HCT116 (cell line): ENCODE measurements at regions not wholly inside any gene's neighbourhood (a gene's known extent, or its start where the extent isn't known, plus 50 kb on each side); places are given as distances from the start of the nearest gene placed in this dataset.

Experiments
- ATAC-seq: fragments of 200-7000 bp; cut with Tn5 transposase; 2 replicates; pipeline ENCODE4 v1.9.1; 2020; ENCODE audit warnings: mild to moderate bottlenecking, moderate library complexity
- BruUV-seq: library from RNA; stranded (reverse); fragments of 400-500 nt; replicated peaks from 2 replicates; lab custom pipeline; 2021; lab: Mats Ljungman, UMichigan
- CTCF ChIA-PET: fragments of 300-600 bp; sonication (Branson Sonifier 250); formaldehyde crosslinking; loops from one replicate; lab custom pipeline; 2021; ENCODE audit warnings: antibody characterized with exemption; lab: Charles Lee
- POLR2A ChIA-PET: fragments of 300-600, 350-600 bp; sonication (Branson Sonifier 250); formaldehyde crosslinking; loops from one replicate; lab custom pipeline; 2021; ENCODE audit warnings: antibody characterized with exemption; lab: Charles Lee
- RAD21 ChIA-PET, 2 experiments: fragments of 300-600 bp; sonication (Branson Sonifier 250); formaldehyde crosslinking; loops; one replicate each; lab custom pipeline; 2023; ENCODE audit warnings: low total read pairs in 2 of 2; ENCODE audit not compliant: uncharacterized antibody in 2 of 2, unreplicated experiment in 2 of 2, low non-redundant PET in 1 of 2; lab: Charles Lee
- DNase-seq: peaks from one replicate; pipeline ENCODE4 v3.0.0-alpha.2; 2010; ENCODE audit warnings: low read depth, low spot score
- H2AFZ ChIP-seq: fragments of 200-600 bp; shearing (Covaris generic), sonication (generic); 2 replicates; pipeline ENCODE4 v1.6.1; 2017; ENCODE audit warnings: low read depth, mixed run types, mixed read lengths, antibody characterized with exemption, low read length; ENCODE audit not compliant: poor library complexity, severe bottlenecking
- H3K27ac ChIP-seq: 2 replicates; pipeline ENCODE4 v1.5.1; 2012; ENCODE audit warnings: low read depth, low read length
- H3K27me3 ChIP-seq: fragments of 200-600 bp; sonication (generic); 2 replicates; pipeline ENCODE4 v1.6.1; 2016; ENCODE audit warnings: mixed run types, low read length, mixed read lengths; ENCODE audit not compliant: insufficient read depth
- H3K36me3 ChIP-seq, 2 experiments: fragments of 200-500 bp in 1 of 2; fragments of 200-600 bp in 1 of 2; sonication (Bioruptor generic) in 1 of 2; sonication (generic) in 1 of 2; 2 replicates each; pipeline versions ENCODE4 v1.5.1 to v1.6.1; 2014 to 2016; ENCODE audit warnings: low read length in 2 of 2, inconsistent platforms in 1 of 2, mixed read lengths in 1 of 2, mixed run types in 1 of 2; ENCODE audit not compliant: insufficient read depth in 2 of 2, control insufficient read depth in 1 of 2
- H3K4me1 ChIP-seq, 2 experiments: fragments of 200-600 bp in 1 of 2; sonication (generic) in 1 of 2; 2 replicates each; pipeline versions ENCODE4 v1.5.1 to v1.6.1; 2012 to 2017; ENCODE audit warnings: low read length in 2 of 2, inconsistent platforms in 1 of 2, mild to moderate bottlenecking in 1 of 2, mixed read lengths in 1 of 2, mixed run types in 1 of 2, moderate library complexity in 1 of 2; ENCODE audit not compliant: insufficient read depth in 2 of 2, control insufficient read depth in 1 of 2
- H3K4me2 ChIP-seq: fragments of 200-600 bp; sonication (generic); 2 replicates; pipeline ENCODE4 v1.6.1; 2017; ENCODE audit warnings: mixed run types, low read length, mixed read lengths
- H3K4me3 ChIP-seq, 2 experiments: fragments of 200-600 bp in 1 of 2; sonication (generic) in 1 of 2; replicated peaks in 1 of 2; 2 replicates each; pipeline ENCODE4 v1.5.1; 2011 to 2016; ENCODE audit warnings: low read length in 2 of 2, control low read depth in 1 of 2, low read depth in 1 of 2, mild to moderate bottlenecking in 1 of 2, mixed read lengths in 1 of 2, mixed run types in 1 of 2
- H3K79me2 ChIP-seq: fragments of 200-600 bp; sonication (generic); 2 replicates; pipeline ENCODE4 v1.6.1; 2017; ENCODE audit warnings: mild to moderate bottlenecking, mixed run types, low read length, moderate library complexity, mixed read lengths; ENCODE audit not compliant: insufficient read depth
- H3K9ac ChIP-seq: fragments of 200-600 bp; sonication (generic); 2 replicates; pipeline ENCODE4 v1.6.1; 2016; ENCODE audit warnings: low read length, mixed read lengths
- H3K9me2 ChIP-seq: fragments of 200-600 bp; sonication (generic), shearing (Covaris generic); 2 replicates; pipeline ENCODE4 v1.6.1; 2017; ENCODE audit warnings: mixed run types, mild to moderate bottlenecking, moderate library complexity; ENCODE audit not compliant: insufficient read depth
- H3K9me3 ChIP-seq, 2 experiments: fragments of 200-500 bp in 1 of 2; fragments of 200-600 bp in 1 of 2; sonication (Bioruptor generic) in 1 of 2; sonication (generic) in 1 of 2; 2 replicates each; pipeline ENCODE4 v1.6.1; 2014 to 2017; ENCODE audit warnings: low read length in 2 of 2, mixed read lengths in 2 of 2, inconsistent platforms in 1 of 2, low read depth in 1 of 2, mild to moderate bottlenecking in 1 of 2, mixed run types in 1 of 2, moderate library complexity in 1 of 2; ENCODE audit not compliant: control insufficient read depth in 1 of 2, insufficient read depth in 1 of 2
- H4K20me1 ChIP-seq: fragments of 200-600 bp; sonication (generic), shearing (Covaris generic); 2 replicates; pipeline ENCODE4 v1.6.1; 2017; ENCODE audit warnings: mixed run types, mild to moderate bottlenecking, moderate library complexity; ENCODE audit not compliant: insufficient read depth
- ATF3 ChIP-seq: IDR thresholded peaks from 2 replicates; pipeline ENCODE4 v1.6.1; 2012
- CBX3 ChIP-seq: IDR thresholded peaks from 2 replicates; pipeline ENCODE4 v1.6.1; 2012; ENCODE audit warnings: low read depth
- EZH2phosphoT487 ChIP-seq: fragments of 200-600 bp; IDR thresholded peaks from 2 replicates; pipeline ENCODE4 v1.6.1; 2018; ENCODE audit warnings: antibody characterized with exemption, borderline replicate concordance
- FOSL1 ChIP-seq: IDR thresholded peaks from 2 replicates; pipeline ENCODE4 v1.6.1; 2012; ENCODE audit warnings: low read depth
- POLR2A ChIP-seq: IDR thresholded peaks from 2 replicates; pipeline ENCODE4 v1.7.0; 2011; ENCODE audit warnings: borderline replicate concordance; ENCODE audit not compliant: insufficient read depth, insufficient read length; ENCODE audit errors: extremely low read depth
- RAD21 ChIP-seq: IDR thresholded peaks from 2 replicates; pipeline ENCODE4 v1.6.1; 2012; ENCODE audit warnings: low read depth, mild to moderate bottlenecking
- SP1 ChIP-seq: IDR thresholded peaks from 2 replicates; pipeline ENCODE4 v1.6.1; 2012; ENCODE audit warnings: low read depth
- SRF ChIP-seq: IDR thresholded peaks from 2 replicates; pipeline ENCODE4 v1.6.1; 2012; ENCODE audit warnings: low read depth
- YY1 ChIP-seq: IDR thresholded peaks from 2 replicates; pipeline ENCODE4 v1.6.1; 2011; ENCODE audit warnings: low read length, low read depth, moderate library complexity, mild to moderate bottlenecking; ENCODE audit not compliant: insufficient replicate concordance; ENCODE audit errors: extremely low read depth
- ZBTB33 ChIP-seq: IDR thresholded peaks from 2 replicates; pipeline ENCODE4 v1.6.1; 2011; ENCODE audit warnings: mild to moderate bottlenecking, low read length, moderate library complexity; ENCODE audit not compliant: insufficient replicate concordance; ENCODE audit errors: extremely low read depth
- ZFX ChIP-seq: fragments of 450-650 bp; IDR thresholded peaks from 2 replicates; pipeline ENCODE4 v1.6.1; 2017
- ZNF274 ChIP-seq: fragments of 200-500 bp; sonication (Bioruptor generic); IDR thresholded peaks from 2 replicates; pipeline ENCODE4 v1.6.1; 2014; ENCODE audit warnings: mild to moderate bottlenecking, low read depth, low read length, inconsistent platforms
- intact Hi-C: fragments of 100-400 bp; cut with micrococcal nuclease; formaldehyde crosslinking; loops from 2 replicates; pipeline ENCODE4 v1.10.0; 2022

- Histone ChIP-seq H3K27ac (no peak overlapping the region), H4K20me1 (no peaks in the 10 kb centered on the region), H3K4me2 (no peak overlapping the region), H3K9me3 (no peaks in the 10 kb centered on the region), H3K27me3 (no peaks in the 10 kb centered on the region), H3K36me3 (no peaks in the 10 kb centered on the region), H3K79me2 (no peaks in the 10 kb centered on the region), H3K4me3 (no peak overlapping the region), H2AFZ (no peak overlapping the region), H3K4me1 (no peaks in the 10 kb centered on the region), H3K9ac (no peak overlapping the region), H3K9me2 (no peaks in the 10 kb centered on the region)
- no peak for ATAC-seq
- POLR2A ChIA-PET, result no interaction called here
- intact Hi-C loops, result no loop called here
- BruUV-seq, result no TSS peak
- RAD21 ChIA-PET, result no interaction called here
- DNase-seq, result no peak
- TF ChIP-seq SRF, result no peak
- no peak for TF ChIP-seq FOSL1
- TF ChIP-seq ZFX, result no peak
- TF ChIP-seq CBX3, result no peak
- TF ChIP-seq ZBTB33, result no peak
- TF ChIP-seq ATF3, result no peak
- TF ChIP-seq EZH2phosphoT487, result no peak
- TF ChIP-seq RAD21, result no peak
- TF ChIP-seq SP1, result no peak
- no peak for TF ChIP-seq ZNF274
- TF ChIP-seq YY1, result no peak
- TF ChIP-seq POLR2A, result no peak
- CTCF ChIA-PET, result no interaction called here
These were observed 675.6 kb downstream of the REEP3 start for GRCh38 chr10:64196638-64197315.
